HG02943 (cell line): ENCODE measurements at regions not wholly inside any gene's neighbourhood (a gene's known extent, or its start where the extent isn't known, plus 50 kb on each side); places are given as distances from the start of the nearest gene placed in this dataset.
"Not testable (repeated sequence)": the region's sequence is repeated elsewhere in the genome, so short reads cannot be mapped to it uniquely, and the experiment has no call there.

ENCODE experiments used
- ATAC-seq: cut with Tn5 transposase; IDR thresholded peaks from one replicate; pipeline ENCODE4 v1.9.1; 2021; ENCODE audit warnings: mild to moderate bottlenecking, low read depth, moderate library complexity; ENCODE audit not compliant: unreplicated experiment

DNA sequence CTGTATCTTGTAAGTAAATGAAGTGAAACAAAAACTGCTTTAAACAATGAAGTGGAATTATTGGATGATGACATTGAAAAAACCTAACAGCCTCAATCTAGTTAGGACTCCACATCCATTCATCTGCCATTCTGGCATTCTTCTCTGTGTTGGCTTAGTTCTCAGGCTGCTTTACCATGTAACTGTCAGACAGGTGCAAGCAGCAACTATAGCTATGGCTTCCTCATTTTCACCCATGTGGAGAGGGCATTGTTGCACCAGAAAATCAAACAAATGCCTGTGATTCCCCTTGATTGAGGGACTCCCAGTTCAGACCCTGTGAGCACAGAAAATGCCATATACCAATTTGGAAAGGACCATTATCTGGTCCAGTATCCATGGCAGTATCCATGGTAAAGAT is 129.5 kb upstream of the NYAP2 start:
- no peak for ATAC-seq

DNA sequence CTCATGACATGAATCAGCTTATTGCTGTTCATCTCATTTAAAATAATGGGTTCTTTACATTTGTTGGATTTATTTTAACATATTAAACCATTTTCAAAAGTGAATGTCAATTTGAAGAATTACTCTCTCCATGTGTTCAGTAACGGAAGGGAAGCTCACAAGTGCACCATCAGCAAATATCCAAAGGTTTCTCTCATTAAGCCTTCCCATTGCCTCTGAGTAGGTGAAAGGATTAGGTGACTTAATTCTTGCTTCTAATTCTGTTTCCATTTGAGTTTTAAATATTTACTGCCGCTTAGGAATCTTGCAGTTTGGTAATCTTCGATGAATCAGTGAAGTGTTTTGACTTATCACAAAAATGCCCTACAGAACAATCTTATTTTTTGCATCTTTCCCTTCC is 145.1 kb upstream of the NYAP2 start:
- no peak for ATAC-seq

- ATAC-seq: no peak
These were observed 154.6 kb upstream of the NYAP2 start for GRCh38 chr2:225244933-225245332.

GRCh38 chr2:225236769-225237323 is 162.7 kb upstream of the NYAP2 start:
- no peak for ATAC-seq

DNA sequence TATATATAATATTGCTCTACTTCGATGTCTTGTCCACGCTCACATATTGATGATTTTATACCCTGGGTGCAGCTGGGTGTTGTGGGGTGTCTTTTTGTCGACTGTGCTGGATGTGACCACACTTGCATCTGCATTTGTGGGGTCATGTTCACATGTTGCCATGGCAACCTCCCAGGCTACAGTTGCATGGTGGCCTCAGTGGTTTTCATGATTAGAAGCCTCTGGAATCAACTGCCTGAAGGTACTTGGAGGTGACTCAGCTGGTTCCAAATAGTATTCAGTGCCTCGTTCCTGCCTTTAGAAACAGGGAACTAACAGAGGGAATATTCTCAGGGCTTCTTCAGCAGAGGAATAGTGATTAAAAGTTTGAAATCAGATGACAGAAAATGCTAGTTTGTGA is 166.3 kb upstream of the NYAP2 start:
- ATAC-seq: no peak

GRCh38 chr2:225231900-225232299 is 167.6 kb upstream of the NYAP2 start:
- no peak for ATAC-seq

GRCh38 chr2:225229346-225229745 is 170.2 kb upstream of the NYAP2 start:
- ATAC-seq: not testable (repeated sequence)

DNA sequence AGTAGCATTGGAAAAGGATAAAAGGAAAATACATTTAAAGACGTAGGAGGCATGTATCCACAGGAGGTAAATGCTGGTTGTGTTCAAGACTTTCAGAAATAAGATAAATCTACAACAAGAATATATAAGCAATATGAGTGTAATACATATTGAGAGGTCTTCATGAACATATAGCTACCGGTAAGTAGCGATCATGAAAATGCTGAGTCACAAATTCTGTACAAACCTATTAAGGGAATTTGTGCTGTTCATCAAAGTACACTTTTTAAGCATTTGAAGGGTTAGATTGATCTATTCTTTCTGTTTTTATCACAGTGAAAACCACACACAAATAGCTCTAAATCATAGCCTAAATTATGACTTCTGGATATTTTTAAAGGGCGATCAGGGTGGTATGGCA is 173.1 kb upstream of the NYAP2 start:
- ATAC-seq: no peak

DNA sequence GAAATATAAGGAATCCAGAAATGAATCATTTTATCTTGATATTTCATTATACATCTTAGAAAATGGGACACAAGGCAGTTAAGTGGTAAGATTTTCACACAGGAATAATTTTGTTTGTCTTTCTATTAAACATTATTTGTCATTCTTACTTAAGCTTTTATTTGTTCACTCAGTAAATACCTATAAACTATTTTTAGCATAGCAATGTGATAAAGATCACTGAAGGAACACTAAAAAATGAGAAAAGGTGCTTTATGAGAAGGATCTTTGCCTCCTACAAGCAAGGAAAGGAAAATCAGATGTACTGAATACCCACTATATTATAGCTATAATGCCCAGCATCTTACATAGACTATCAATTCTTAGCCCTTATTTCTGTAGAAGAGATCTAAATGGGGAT is 176.2 kb upstream of the NYAP2 start:
- ATAC-seq: no peak

GRCh38 chr2:225207471-225207870 is 165.2 kb upstream of the DOCK10 start:
- no peak for ATAC-seq

DNA sequence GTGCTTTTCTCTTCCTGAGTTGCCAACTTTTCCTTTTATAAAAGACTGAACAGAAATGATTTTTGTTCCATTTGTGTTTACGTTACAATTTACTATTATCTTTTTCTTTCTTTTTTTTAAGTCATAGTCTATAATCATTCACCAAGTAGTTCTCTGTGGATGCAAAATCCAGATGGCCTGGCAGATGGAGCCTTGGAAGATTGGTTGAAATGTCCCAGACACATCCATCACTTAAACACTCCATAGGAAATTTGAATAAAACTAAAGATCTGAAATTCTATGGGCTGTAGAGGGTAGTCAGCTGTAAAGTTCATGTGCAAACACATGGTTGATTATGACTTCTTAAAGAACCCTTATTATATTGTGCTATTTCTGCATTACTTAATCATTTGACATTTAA is 164.8 kb upstream of the DOCK10 start:
- no peak for ATAC-seq

- no peak for ATAC-seq
These were observed 154.3 kb upstream of the DOCK10 start for GRCh38 chr2:225196579-225196978.

DNA sequence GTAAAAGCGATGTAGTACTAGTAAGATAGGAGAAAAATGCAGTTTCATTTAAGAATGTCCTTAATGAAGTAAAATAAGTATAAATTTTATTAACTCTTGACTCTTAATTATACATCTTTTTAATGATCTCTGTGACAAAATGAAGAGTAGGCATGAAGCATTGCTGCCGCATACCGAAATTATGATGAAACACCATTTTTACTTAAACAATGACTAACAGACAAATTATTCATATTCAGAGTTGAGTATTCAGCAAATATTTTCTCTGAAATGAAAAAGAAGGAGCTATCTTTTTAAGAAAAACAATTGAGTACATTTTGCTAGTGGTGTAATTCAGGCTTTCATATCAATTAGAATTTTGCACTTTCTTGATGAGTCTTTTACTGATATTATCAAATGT is 150.6 kb upstream of the DOCK10 start:
- no peak for ATAC-seq

- no peak for ATAC-seq
These were observed 148.7 kb upstream of the DOCK10 start for GRCh38 chr2:225190987-225191386.

DNA sequence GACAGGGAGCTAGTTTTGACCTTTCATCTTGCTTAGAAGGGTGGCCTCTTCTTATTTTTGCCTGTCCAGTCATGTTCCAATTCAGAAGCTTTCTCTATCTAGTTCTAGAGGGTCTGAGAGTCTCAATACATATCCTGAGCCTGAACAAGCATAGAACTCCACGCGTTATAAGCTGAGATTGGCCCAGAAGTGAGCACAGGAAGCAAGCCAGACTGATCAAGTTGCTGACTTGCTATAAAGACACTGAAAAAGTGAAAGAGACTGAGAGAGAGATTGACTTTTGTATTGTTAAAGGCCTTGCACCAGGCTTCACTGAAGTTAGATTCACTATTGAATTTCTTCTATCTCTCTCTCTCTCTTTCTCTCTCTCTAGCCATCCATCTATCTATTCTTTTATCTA is 142.7 kb upstream of the DOCK10 start:
- no peak for ATAC-seq

GRCh38 chr2:225182126-225182525 is 139.9 kb upstream of the DOCK10 start:
- no peak for ATAC-seq

GRCh38 chr2:225177098-225177497 is 134.8 kb upstream of the DOCK10 start:
- no peak for ATAC-seq

GRCh38 chr2:225173909-225174308 is 131.6 kb upstream of the DOCK10 start:
- no peak for ATAC-seq

DNA sequence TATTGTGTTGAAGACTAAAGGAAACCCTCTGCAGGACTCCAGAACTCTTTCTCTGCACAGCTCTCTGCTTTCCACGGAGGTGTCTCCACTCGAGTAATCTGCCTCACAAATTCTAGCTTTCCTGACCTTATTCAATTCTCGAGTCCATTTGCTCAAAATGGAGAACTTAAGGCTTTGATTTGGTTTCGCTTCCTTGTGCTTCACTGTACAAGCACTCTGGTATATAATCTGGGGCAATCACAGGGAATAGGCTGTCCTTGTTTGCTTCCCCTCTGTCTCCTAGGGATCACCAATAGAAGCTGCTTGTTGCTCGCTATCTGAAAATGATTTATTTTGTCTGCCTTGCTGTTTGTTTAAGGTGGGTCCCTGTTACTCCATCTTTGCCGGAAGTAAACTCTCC is 129.1 kb upstream of the DOCK10 start:
- no peak for ATAC-seq

DNA sequence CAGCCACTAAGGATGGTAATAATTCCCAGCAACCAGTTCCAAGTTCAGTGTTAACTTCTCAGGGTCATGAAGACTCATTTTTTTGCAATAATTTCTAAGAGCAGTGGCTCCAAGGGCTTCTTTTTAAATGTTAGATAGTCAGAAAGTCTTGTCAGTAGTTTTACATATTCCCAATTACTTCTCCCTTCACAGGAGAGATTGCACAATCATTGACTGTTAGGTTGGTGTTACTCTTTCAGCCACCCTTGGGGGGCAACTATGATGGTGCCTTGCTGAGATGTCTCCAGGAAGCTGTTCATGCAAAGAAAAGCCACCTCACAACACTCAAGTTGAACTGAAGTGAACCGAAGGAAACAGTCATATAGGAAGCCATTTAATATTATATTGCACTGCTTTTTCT is 127.9 kb upstream of the DOCK10 start:
- ATAC-seq: no peak

DNA sequence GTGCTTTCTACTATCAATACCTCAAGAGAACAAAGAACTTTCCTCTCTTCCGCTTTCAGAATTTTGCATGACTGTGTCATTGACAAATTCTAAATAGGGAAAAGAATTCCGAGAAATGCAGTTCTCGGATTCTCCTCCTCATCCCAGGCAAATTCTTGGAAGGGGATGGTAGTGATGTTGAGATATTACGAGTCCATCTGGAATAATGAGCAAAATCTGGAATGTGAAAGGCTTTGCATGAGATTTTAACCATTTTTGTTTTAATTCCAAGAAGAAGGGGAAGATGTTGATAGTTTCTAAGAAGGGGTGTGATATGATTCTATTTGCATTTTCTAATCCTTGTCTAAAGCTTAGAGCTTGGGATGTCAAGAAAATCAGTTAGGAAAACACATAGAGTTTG is 127.1 kb upstream of the DOCK10 start:
- ATAC-seq: no peak

DNA sequence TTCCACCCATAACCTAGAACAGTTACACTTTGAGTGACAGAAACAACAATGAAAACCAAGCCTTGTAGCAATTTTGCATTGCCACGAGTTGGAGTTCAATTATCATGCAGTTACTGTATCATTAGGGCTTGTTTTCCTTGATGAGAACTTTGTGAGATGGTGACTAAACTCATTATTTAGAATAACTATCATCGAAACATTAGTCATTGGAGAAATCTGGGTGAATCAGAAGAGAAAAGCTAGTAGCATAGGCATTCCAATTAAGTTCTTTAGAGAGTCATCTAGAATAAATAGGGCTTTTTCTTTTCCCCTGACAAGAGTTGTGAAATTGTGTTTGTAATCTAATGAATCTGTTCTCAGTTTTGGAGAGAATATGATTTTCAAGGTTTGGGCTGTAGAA is 122.8 kb upstream of the DOCK10 start:
- ATAC-seq: no peak

GRCh38 chr2:225164401-225165050 is 122.3 kb upstream of the DOCK10 start:
- ATAC-seq: no peak
